ENCODE measurements at regions not wholly inside any gene's neighbourhood (a gene's known extent, or its start where the extent isn't known, plus 50 kb on each side); places are given as distances from the start of the nearest gene placed in this dataset.

DNA sequence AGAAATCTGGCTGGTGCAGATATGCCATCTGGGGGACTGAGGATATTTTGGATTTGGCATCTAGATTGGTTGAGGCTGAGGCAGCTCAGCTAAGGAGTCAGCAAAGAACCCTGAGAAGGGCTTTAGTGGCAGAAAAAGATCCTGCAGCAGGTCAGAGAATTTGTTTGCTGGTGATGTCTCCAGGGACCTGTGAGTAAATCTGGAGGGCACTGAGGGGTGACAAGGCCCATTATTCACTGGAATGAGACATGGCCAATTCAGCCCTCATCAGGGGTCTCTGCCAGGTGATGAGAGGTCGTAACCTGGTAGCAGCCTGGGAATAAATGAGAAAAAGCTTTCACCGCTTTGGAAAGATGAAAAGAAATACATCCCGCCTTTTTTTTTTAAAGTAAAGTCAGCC lies 118.3 kb upstream of the FBXL4 start:
- in situ Hi-C loops (cut with MboI; ENCODE audit: low sequenced_read_pairs, unreplicated experiment): no loop called here
- TF ChIP-seq, protein P1, sequence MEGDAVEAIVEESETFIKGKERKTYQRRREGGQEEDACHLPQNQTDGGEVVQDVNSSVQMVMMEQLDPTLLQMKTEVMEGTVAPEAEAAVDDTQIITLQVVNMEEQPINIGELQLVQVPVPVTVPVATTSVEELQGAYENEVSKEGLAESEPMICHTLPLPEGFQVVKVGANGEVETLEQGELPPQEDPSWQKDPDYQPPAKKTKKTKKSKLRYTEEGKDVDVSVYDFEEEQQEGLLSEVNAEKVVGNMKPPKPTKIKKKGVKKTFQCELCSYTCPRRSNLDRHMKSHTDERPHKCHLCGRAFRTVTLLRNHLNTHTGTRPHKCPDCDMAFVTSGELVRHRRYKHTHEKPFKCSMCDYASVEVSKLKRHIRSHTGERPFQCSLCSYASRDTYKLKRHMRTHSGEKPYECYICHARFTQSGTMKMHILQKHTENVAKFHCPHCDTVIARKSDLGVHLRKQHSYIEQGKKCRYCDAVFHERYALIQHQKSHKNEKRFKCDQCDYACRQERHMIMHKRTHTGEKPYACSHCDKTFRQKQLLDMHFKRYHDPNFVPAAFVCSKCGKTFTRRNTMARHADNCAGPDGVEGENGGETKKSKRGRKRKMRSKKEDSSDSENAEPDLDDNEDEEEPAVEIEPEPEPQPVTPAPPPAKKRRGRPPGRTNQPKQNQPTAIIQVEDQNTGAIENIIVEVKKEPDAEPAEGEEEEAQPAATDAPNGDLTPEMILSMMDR (IDR thresholded peaks at IDR 0.05; ENCODE audit: borderline replicate concordance, control extremely low read depth, extremely low read depth, insufficient read depth, missing control alignments): no peak
- DNase-seq (ENCODE audit: low spot score): no peak

DNA sequence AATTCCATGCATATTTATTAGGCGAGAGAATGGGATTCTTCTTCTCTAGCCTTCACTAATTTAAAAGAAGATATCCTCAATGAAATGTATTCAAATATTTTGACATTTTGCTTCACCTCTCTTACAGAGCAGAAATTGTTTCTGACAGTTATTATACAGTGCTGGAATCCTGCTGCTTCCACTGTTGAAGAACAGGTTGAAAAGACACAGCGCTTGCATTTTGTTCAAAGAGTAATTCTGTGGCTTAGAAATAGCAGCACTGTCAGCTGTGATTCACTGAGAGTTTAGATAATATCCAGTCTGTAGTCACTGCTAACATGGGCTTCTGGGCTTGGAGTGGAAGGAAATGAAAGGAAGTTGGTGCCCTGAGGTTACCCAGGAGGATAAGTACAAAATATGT lies 117.1 kb upstream of the FBXL4 start:
- TF ChIP-seq, protein P1 (IDR thresholded peaks at IDR 0.05; ENCODE audit: borderline replicate concordance, control extremely low read depth, extremely low read depth, insufficient read depth, missing control alignments): no peak
- in situ Hi-C loops (cut with MboI; ENCODE audit: low sequenced_read_pairs, unreplicated experiment): no loop called here
- DNase-seq (ENCODE audit: low spot score): no peak

DNA sequence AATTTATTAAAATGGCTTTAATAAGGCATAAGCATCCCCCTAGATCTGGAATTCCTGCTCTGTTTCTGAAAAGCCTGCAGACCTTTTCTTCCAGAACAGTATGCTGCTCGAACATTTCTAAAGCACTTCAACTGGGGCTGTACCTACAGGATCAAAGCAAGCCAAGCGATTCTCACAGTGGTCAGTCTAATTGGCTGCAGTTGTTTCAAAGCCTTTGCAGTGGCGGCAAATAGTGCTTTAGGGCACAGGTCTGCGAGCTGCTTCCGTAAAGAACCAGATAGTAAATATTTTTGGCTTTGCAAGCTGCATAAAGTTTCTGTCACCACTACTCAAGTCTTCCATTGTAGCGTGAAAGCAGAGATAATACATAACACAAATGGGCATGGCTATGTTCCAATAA lies 88.9 kb upstream of the FBXL4 start:
- no peak for DNase-seq (ENCODE audit: low spot score)
- in situ Hi-C loops (cut with MboI; ENCODE audit: low sequenced_read_pairs, unreplicated experiment): no loop called here
- TF ChIP-seq, protein P1 (IDR thresholded peaks at IDR 0.05; ENCODE audit: borderline replicate concordance, control extremely low read depth, extremely low read depth, insufficient read depth, missing control alignments): no peak

DNA sequence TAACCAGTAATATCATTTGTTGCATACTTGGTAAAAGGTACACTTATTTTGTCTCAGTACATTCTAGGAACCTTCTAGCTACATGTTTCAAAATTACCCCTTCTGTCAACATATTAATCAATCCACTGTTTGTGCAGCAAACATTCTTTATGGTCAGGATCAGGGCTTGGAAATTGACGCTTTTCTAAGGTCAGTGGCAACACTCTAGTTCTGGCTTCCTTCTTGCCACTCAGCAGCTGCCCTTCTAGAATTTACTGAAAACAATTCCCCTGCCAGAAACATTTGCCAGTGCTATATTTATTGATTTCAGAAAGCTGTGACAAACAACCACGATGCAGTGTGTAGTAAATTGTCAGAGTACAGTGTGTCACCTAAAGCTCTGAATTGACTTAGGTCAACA lies 84.7 kb upstream of the FBXL4 start:
- in situ Hi-C loops (cut with MboI; ENCODE audit: low sequenced_read_pairs, unreplicated experiment): no loop called here
- TF ChIP-seq, protein P1 (IDR thresholded peaks at IDR 0.05; ENCODE audit: borderline replicate concordance, control extremely low read depth, extremely low read depth, insufficient read depth, missing control alignments): no peak
- no peak for DNase-seq (ENCODE audit: low spot score)

DNA sequence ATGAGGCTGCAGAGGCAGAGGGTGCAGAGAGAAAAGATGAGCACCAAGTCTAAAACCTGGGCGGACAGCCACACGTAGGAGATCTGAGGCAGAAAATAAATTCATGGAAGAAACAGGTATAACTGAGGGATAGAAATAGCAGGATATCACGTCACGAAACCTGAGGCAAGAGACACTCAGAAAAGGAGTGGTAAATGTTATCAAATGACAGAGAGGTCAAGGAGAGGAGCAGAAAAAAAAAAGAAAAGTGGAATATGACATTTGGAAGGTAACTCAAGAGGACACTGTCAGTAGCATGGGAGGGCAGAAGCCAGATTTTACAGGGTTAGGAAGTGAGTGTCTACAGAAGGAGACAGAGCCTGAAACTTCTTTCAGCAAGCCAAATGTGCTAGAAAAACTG lies 84.2 kb upstream of the FBXL4 start:
- TF ChIP-seq, protein P1 (IDR thresholded peaks at IDR 0.05; ENCODE audit: borderline replicate concordance, control extremely low read depth, extremely low read depth, insufficient read depth, missing control alignments): no peak
- no peak for DNase-seq (ENCODE audit: low spot score)
- in situ Hi-C loops (cut with MboI; ENCODE audit: low sequenced_read_pairs, unreplicated experiment): no loop called here

DNA sequence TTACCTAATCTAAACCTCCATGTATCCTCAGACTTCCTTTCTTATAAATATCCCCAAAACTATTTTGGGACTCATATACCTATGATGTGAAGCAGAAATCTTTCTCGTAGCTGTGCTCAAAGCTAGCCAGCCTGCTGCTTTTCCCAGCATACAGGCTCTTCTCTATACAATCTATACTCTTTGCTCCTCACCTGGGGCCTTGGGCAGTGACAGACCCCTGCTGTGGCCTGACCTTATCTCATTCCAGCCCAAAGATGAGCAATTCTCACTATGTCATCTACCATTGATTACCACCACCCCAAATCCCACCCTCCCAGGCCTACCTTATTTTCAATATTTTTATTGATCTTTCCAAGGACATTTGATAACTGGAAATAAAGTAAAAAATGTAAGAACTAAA lies 83.2 kb upstream of the FBXL4 start:
- TF ChIP-seq, protein P1 (IDR thresholded peaks at IDR 0.05; ENCODE audit: borderline replicate concordance, control extremely low read depth, extremely low read depth, insufficient read depth, missing control alignments): no peak
- DNase-seq (ENCODE audit: low spot score): no peak
- in situ Hi-C loops (cut with MboI; ENCODE audit: low sequenced_read_pairs, unreplicated experiment): no loop called here

DNA sequence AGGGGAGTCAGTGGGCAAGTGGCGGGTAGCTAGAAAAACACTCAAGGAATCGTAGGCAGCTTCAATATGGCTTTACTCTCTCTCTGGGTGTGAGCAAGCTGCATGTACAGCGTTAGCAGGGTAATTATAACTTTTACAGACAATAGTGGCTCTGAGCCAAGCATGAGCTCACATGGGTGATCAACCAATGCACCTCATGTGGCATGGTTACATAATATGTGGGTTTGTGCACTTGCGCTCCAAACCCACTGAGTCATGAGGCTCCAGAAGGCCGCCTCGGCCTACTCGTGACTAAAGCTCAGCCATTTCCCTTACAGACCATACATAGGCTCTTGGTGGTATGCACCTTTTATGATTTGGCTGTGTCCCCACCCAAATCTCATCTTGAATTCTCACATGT lies 78.4 kb upstream of the FBXL4 start:
- in situ Hi-C loops (cut with MboI; ENCODE audit: low sequenced_read_pairs, unreplicated experiment): no loop called here
- TF ChIP-seq, protein P1 (IDR thresholded peaks at IDR 0.05; ENCODE audit: borderline replicate concordance, control extremely low read depth, extremely low read depth, insufficient read depth, missing control alignments): no peak
- DNase-seq (ENCODE audit: low spot score): no peak
